OCI-LY7 (cell line): ENCODE measurements at regions not wholly inside any gene's neighbourhood (a gene's known extent, or its start where the extent isn't known, plus 50 kb on each side); places are given as distances from the start of the nearest gene placed in this dataset.

Source experiments
- BruUV-seq: library from RNA; stranded (reverse); fragments of 400-500 nt; replicated peaks from 2 replicates; lab custom pipeline; 2021; lab: Mats Ljungman, UMichigan
- CTCF ChIA-PET: fragments of 300-600 bp; sonication (Branson Sonifier 250); formaldehyde crosslinking; loops from one replicate; lab custom pipeline; 2022; ENCODE audit warnings: antibody characterized with exemption; ENCODE audit not compliant: unreplicated experiment; lab: Charles Lee
- POLR2A ChIA-PET: fragments of 300-600 bp; sonication (Branson Sonifier 250); formaldehyde crosslinking; loops from one replicate; lab custom pipeline; 2022; ENCODE audit warnings: antibody characterized with exemption; lab: Charles Lee
- DNase-seq: peaks from one replicate; pipeline ENCODE4 v3.0.0-alpha.2; 2015; ENCODE audit warnings: low spot score
- H2AFZ ChIP-seq: fragments of 200-600 bp; sonication (generic), shearing (Covaris generic); 2 replicates; pipeline ENCODE4 v1.6.1; 2014; ENCODE audit warnings: mild to moderate bottlenecking, antibody characterized with exemption, low read length, moderate library complexity
- H3K27ac ChIP-seq: fragments of 200-600 bp; sonication (generic); 2 replicates; pipeline ENCODE4 v1.5.1; 2014; ENCODE audit warnings: mixed run types, low read depth, mild to moderate bottlenecking, moderate library complexity, low read length, inconsistent platforms; ENCODE audit not compliant: poor library complexity, severe bottlenecking
- H3K36me3 ChIP-seq: fragments of 200-600 bp; sonication (generic); 2 replicates; pipeline ENCODE4 v1.6.1; 2014; ENCODE audit warnings: mild to moderate bottlenecking, antibody characterized with exemption, low read length, moderate library complexity, mixed read lengths; ENCODE audit not compliant: insufficient read depth
- H3K4me1 ChIP-seq: fragments of 200-600 bp; sonication (generic); 2 replicates; pipeline ENCODE4 v1.5.1; 2014; ENCODE audit warnings: mild to moderate bottlenecking, low read length; ENCODE audit not compliant: insufficient read depth, poor library complexity, severe bottlenecking
- H3K4me2 ChIP-seq: fragments of 200-600 bp; sonication (generic); 2 replicates; pipeline ENCODE4 v1.6.1; 2014; ENCODE audit warnings: mild to moderate bottlenecking, low read length
- H3K4me3 ChIP-seq: fragments of 200-600 bp; sonication (generic); 2 replicates; pipeline ENCODE4 v1.5.1; 2014; ENCODE audit warnings: mild to moderate bottlenecking, low read depth, low read length; ENCODE audit not compliant: poor library complexity, severe bottlenecking
- H3K79me2 ChIP-seq: fragments of 200-600 bp; sonication (generic); 2 replicates; pipeline ENCODE4 v1.6.1; 2016; ENCODE audit warnings: low read depth, mild to moderate bottlenecking, low read length, moderate library complexity, mixed read lengths; ENCODE audit not compliant: insufficient read depth
- H3K9me2 ChIP-seq: fragments of 200-600 bp; sonication (generic); 2 replicates; pipeline ENCODE4 v1.6.1; 2016; ENCODE audit warnings: mild to moderate bottlenecking, low read length, mixed read lengths; ENCODE audit not compliant: insufficient read depth
- H3K9me3 ChIP-seq: fragments of 200-600 bp; sonication (generic); 2 replicates; pipeline ENCODE4 v1.6.1; 2014; ENCODE audit warnings: mild to moderate bottlenecking, mixed run types, low read length, mixed read lengths
- H4K20me1 ChIP-seq: fragments of 200-600 bp; sonication (generic); 2 replicates; pipeline ENCODE4 v1.6.1; 2014; ENCODE audit warnings: mild to moderate bottlenecking, antibody characterized with exemption, low read length, moderate library complexity, mixed read lengths; ENCODE audit not compliant: insufficient read depth
- EZH2phosphoT487 ChIP-seq: fragments of 200-600 bp; sonication (generic); IDR thresholded peaks from 2 replicates; pipeline ENCODE4 v1.6.1; 2018; ENCODE audit warnings: low read depth, borderline replicate concordance, mild to moderate bottlenecking, mixed run types, antibody characterized with exemption, low read length, moderate library complexity, mixed read lengths
- intact Hi-C: fragments of 100-400 bp; cut with micrococcal nuclease; formaldehyde crosslinking; loops from one replicate; pipeline ENCODE4 v1.10.0; 2022; ENCODE audit not compliant: unreplicated experiment
- TF ChIP-seq, protein P1 (sequence below): fragments of 200-600 bp; sonication (generic); conservative IDR thresholded peaks from 2 replicates; pipeline ENCODE4 v1.5.1; 2014; ENCODE audit warnings: mild to moderate bottlenecking, antibody characterized with exemption, low read length, moderate library complexity, mixed read lengths

DNA sequence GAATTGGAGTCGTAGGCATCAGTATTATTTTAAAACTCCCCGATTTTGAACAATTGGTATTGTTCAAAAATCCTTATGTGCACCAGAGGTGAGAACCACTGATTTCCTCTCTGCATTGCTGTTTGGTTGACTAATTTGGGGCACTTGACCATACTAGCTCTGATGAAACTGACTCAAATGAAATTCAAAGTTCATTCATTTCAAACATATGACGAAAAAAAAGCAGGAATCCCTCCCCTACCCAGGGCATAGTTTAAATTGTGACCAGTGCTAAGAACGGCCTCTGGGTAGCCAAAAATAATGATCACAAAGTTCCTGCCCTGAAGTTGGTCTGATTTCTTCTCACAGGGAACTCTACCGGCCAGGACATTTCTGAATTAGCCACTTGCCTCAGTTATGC, 75.7 kb upstream of the EGFL6 start:
- no TSS peak for BruUV-seq
- H3K27ac ChIP-seq: no peak overlapping the region
- H3K4me2 ChIP-seq: no peak overlapping the region
- ChIA-PET POLR2A (no interaction called here), CTCF (no interaction called here)
- H3K9me3 ChIP-seq: no peaks in the 10 kb centered on the region
- H3K79me2 ChIP-seq: no peaks in the 10 kb centered on the region
- no peak for DNase-seq
- no peak overlapping the region for H3K4me3 ChIP-seq
- H3K4me1 ChIP-seq: no peaks in the 10 kb centered on the region
- no peaks in the 10 kb centered on the region for H4K20me1 ChIP-seq
- no peak for TF ChIP-seq EZH2phosphoT487
- TF ChIP-seq, protein P1, sequence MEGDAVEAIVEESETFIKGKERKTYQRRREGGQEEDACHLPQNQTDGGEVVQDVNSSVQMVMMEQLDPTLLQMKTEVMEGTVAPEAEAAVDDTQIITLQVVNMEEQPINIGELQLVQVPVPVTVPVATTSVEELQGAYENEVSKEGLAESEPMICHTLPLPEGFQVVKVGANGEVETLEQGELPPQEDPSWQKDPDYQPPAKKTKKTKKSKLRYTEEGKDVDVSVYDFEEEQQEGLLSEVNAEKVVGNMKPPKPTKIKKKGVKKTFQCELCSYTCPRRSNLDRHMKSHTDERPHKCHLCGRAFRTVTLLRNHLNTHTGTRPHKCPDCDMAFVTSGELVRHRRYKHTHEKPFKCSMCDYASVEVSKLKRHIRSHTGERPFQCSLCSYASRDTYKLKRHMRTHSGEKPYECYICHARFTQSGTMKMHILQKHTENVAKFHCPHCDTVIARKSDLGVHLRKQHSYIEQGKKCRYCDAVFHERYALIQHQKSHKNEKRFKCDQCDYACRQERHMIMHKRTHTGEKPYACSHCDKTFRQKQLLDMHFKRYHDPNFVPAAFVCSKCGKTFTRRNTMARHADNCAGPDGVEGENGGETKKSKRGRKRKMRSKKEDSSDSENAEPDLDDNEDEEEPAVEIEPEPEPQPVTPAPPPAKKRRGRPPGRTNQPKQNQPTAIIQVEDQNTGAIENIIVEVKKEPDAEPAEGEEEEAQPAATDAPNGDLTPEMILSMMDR: no peak
- no peak overlapping the region for H2AFZ ChIP-seq
- H3K9me2 ChIP-seq: no peaks in the 10 kb centered on the region
- intact Hi-C loops: no loop called here
- H3K36me3 ChIP-seq: no peaks in the 10 kb centered on the region

DNA sequence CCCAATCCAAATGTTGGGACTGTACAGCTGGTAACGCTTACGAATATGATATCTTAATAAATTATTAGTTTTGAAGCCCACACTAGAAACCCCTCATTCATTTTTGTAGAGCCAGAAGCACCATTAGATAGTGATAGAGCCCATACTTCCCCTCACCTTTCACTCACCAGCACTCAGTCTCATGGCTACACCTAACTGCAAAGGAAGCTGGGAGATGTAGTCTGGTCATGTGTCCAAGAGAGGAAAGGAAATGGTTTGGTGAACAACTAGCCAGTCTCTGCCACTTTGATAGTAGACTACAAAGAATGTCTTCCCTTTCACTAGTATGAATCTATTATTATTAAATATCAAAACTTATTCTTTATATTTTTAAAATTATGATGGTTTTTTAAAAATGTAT, 77.1 kb upstream of the EGFL6 start:
- H3K4me1 ChIP-seq: peaks cover 8% of the 10 kb centered on the region
- TF ChIP-seq EZH2phosphoT487: no peak
- TF ChIP-seq, protein P1: no peak
- CTCF ChIA-PET: interaction anchor here (2.0 kb wide), 1 partner anchor 546 kb away, joined by 5 read pairs; no protein-coding TSS in a partner anchor
- no peaks in the 10 kb centered on the region for H3K9me3 ChIP-seq
- no peak overlapping the region for H2AFZ ChIP-seq
- BruUV-seq: no TSS peak
- H3K9me2 ChIP-seq: no peaks in the 10 kb centered on the region
- intact Hi-C loops: no loop called here
- H3K27ac ChIP-seq: no peak overlapping the region
- DNase-seq: no peak
- H3K79me2 ChIP-seq: no peaks in the 10 kb centered on the region
- H3K36me3 ChIP-seq: no peaks in the 10 kb centered on the region
- POLR2A ChIA-PET: interaction anchor here (0.7 kb wide), 2 partner anchors 104 to 601 kb away, joined by 3 to 4 read pairs; no protein-coding TSS in a partner anchor
- no peak overlapping the region for H3K4me3 ChIP-seq
- H4K20me1 ChIP-seq: no peaks in the 10 kb centered on the region
- no peak overlapping the region for H3K4me2 ChIP-seq

DNA sequence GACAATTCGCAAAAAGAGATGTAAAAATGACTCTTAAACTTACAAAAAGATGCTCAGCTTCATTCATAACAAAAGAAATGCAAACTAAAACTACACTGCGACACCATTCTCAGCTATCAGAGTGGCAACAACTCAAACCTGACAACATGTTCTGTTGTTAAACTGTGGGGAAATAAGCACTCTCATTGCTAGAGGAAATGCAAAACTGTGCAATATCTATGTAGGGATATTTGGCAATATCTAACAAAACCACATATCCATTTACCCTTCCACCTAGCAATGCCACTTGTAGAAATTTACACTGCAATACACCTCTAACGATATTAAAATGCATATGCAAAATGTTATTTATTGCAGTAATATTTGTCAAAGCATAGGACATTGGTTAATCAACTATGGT, 78.3 kb upstream of the EGFL6 start:
- ChIA-PET CTCF (interaction anchor here (2.0 kb wide), 1 partner anchor 545 kb away, joined by 5 read pairs; no protein-coding TSS in a partner anchor), POLR2A (interaction anchor here (0.8 to 1.4 kb wide), 2 partner anchors 541 to 544 kb away, joined by 3 to 4 read pairs; no protein-coding TSS in a partner anchor)
- H3K36me3 ChIP-seq: no peaks in the 10 kb centered on the region
- H2AFZ ChIP-seq: no peak overlapping the region
- no peak overlapping the region for H3K4me2 ChIP-seq
- no peak overlapping the region for H3K27ac ChIP-seq
- no peaks in the 10 kb centered on the region for H3K9me3 ChIP-seq
- no peak overlapping the region for H3K4me3 ChIP-seq
- no peak for DNase-seq
- H3K9me2 ChIP-seq: no peaks in the 10 kb centered on the region
- TF ChIP-seq, protein P1: no peak
- no peak for TF ChIP-seq EZH2phosphoT487
- BruUV-seq: no TSS peak
- H3K4me1 ChIP-seq: peaks cover 21% of the 10 kb centered on the region
- H4K20me1 ChIP-seq: no peaks in the 10 kb centered on the region
- H3K79me2 ChIP-seq: no peaks in the 10 kb centered on the region
- intact Hi-C loops: no loop called here
